Osteoblast (primary cell): ENCODE measurements at regions not wholly inside any gene's neighbourhood (a gene's known extent, or its start where the extent isn't known, plus 50 kb on each side); places are given as distances from the start of the nearest gene placed in this dataset.

ENCODE experiments used
- DNase-seq: peaks from one replicate; pipeline ENCODE4 v3.0.0; 2011; ENCODE audit warnings: low spot score, mixed read lengths; ENCODE audit not compliant: insufficient read length; ENCODE audit errors: missing footprints
- H2AFZ ChIP-seq: 2 replicates; pipeline ENCODE4 v1.6.0; 2011; ENCODE audit warnings: mild to moderate bottlenecking, low read length
- H3K27ac ChIP-seq: 2 replicates; pipeline ENCODE4 v1.5.1; 2011; ENCODE audit warnings: mild to moderate bottlenecking, low read depth, low read length, moderate library complexity
- H3K27me3 ChIP-seq: 2 replicates; pipeline ENCODE4 v1.6.0; 2012; ENCODE audit warnings: mild to moderate bottlenecking, control low read depth, inconsistent platforms, low read length, moderate library complexity; ENCODE audit not compliant: insufficient read depth
- H3K36me3 ChIP-seq: 2 replicates; pipeline ENCODE4 v1.5.1; 2011; ENCODE audit warnings: mild to moderate bottlenecking, low read length, control low read depth, moderate library complexity; ENCODE audit not compliant: insufficient read depth
- H3K4me1 ChIP-seq: 2 replicates; pipeline ENCODE4 v1.5.1; 2011; ENCODE audit warnings: mild to moderate bottlenecking, low read length, control low read depth, moderate library complexity; ENCODE audit not compliant: insufficient read depth
- H3K4me2 ChIP-seq: 2 replicates; pipeline ENCODE4 v1.6.0; 2011; ENCODE audit warnings: mild to moderate bottlenecking, low read length; ENCODE audit not compliant: insufficient read depth
- H3K4me3 ChIP-seq: fragments of 200-600 bp; sonication (generic); 3 replicates; pipeline ENCODE4 v1.5.1; 2012; ENCODE audit warnings: mild to moderate bottlenecking, low read length, inconsistent platforms; ENCODE audit not compliant: insufficient read depth
- H3K79me2 ChIP-seq: 2 replicates; pipeline ENCODE4 v1.6.0; 2012; ENCODE audit warnings: mild to moderate bottlenecking, low read length, control low read depth, inconsistent platforms; ENCODE audit not compliant: insufficient read depth
- H3K9me3 ChIP-seq: 2 replicates; pipeline ENCODE4 v1.5.1; 2011; ENCODE audit warnings: low read depth, low read length, control low read depth
- H4K20me1 ChIP-seq: 2 replicates; pipeline ENCODE4 v1.6.0; 2012; ENCODE audit warnings: mild to moderate bottlenecking, low read length, control low read depth; ENCODE audit not compliant: insufficient read depth
- TF ChIP-seq, protein P1 (sequence below): IDR thresholded peaks from 2 replicates; pipeline ENCODE4 v1.5.1; 2011; ENCODE audit warnings: mild to moderate bottlenecking, low read depth, low read length, moderate library complexity; ENCODE audit errors: extremely low read depth

DNA sequence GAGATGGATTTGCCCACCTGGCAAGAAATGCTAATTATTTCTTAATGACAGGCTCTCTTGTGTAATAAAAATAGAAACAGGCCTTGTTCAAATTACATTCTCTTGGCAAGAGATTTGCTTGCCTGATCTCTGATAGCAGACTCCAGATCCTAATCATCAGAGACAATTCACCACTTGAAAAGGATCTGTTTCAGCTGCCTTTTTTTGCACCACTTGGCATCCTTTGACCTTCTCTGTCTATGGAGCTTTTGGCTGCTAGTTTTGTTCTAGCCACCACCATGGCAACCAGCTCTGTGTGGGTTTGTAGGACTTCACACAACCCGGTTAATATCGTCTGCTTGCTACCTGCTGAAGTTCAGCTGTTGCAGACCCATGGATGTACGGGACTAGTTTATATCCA lies 241.1 kb upstream of the TLL1 start:
- no peak overlapping the region for H3K27ac ChIP-seq
- H3K79me2 ChIP-seq, result no peaks in the 10 kb centered on the region
- H3K9me3 ChIP-seq, result no peaks in the 10 kb centered on the region
- no peaks in the 10 kb centered on the region for H3K27me3 ChIP-seq
- no peaks in the 10 kb centered on the region for H3K4me1 ChIP-seq
- DNase-seq, result no peak
- H4K20me1 ChIP-seq, result no peaks in the 10 kb centered on the region
- TF ChIP-seq, protein P1, sequence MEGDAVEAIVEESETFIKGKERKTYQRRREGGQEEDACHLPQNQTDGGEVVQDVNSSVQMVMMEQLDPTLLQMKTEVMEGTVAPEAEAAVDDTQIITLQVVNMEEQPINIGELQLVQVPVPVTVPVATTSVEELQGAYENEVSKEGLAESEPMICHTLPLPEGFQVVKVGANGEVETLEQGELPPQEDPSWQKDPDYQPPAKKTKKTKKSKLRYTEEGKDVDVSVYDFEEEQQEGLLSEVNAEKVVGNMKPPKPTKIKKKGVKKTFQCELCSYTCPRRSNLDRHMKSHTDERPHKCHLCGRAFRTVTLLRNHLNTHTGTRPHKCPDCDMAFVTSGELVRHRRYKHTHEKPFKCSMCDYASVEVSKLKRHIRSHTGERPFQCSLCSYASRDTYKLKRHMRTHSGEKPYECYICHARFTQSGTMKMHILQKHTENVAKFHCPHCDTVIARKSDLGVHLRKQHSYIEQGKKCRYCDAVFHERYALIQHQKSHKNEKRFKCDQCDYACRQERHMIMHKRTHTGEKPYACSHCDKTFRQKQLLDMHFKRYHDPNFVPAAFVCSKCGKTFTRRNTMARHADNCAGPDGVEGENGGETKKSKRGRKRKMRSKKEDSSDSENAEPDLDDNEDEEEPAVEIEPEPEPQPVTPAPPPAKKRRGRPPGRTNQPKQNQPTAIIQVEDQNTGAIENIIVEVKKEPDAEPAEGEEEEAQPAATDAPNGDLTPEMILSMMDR, result no peak
- H3K4me3 ChIP-seq, result no peak overlapping the region
- no peak overlapping the region for H3K4me2 ChIP-seq
- no peak overlapping the region for H2AFZ ChIP-seq
- no peaks in the 10 kb centered on the region for H3K36me3 ChIP-seq

DNA sequence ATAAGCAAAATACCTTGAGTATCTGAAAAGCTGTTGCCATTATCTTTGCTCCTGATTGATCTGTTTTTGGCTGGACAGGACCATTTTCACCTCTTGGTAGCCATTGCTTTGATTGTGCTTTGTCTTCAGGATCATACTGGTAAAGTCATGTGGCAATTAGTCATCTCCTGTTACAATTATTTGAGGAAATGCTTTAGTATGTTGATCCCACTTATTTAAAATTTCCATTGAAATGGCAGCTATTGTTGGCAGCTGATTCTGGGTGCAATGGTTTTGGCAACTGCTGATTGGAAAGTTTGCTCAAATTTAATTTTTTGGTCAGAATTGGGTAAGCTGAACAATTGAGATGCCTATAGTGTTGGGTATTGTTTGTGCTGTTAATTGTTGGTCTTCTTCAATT lies 238.3 kb upstream of the TLL1 start:
- Histone ChIP-seq H3K9me3 (no peaks in the 10 kb centered on the region), H3K79me2 (no peaks in the 10 kb centered on the region), H3K4me2 (no peak overlapping the region), H3K27ac (no peak overlapping the region), H3K4me3 (no peak overlapping the region), H4K20me1 (no peaks in the 10 kb centered on the region), H2AFZ (no peak overlapping the region), H3K27me3 (no peaks in the 10 kb centered on the region), H3K36me3 (no peaks in the 10 kb centered on the region), H3K4me1 (no peaks in the 10 kb centered on the region)
- TF ChIP-seq, protein P1, result no peak
- no peak for DNase-seq

DNA sequence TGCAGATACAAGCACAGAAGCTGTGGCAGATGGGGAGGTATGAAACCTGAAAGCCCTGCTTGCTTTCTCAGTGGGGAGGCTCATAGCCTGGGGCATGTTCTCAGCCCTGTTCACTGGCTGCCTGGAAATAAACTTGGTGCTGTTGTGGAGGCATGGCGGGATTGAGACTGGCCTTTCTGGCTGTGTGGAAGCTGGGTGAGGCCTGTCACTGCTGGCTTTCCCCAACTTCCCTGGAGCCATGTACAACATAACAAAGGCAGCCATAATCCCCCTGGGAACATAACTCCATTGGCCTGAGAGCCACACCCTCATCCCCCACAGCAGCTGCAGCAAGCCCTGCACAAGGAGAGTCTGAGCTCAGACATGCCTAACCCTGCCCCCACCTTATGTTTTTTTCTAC lies 237.7 kb upstream of the TLL1 start:
- Histone ChIP-seq H2AFZ (no peak overlapping the region), H3K9me3 (no peaks in the 10 kb centered on the region), H3K36me3 (no peaks in the 10 kb centered on the region), H3K4me1 (no peaks in the 10 kb centered on the region), H3K79me2 (no peaks in the 10 kb centered on the region), H3K4me3 (no peak overlapping the region), H3K4me2 (no peak overlapping the region), H3K27ac (no peak overlapping the region), H3K27me3 (no peaks in the 10 kb centered on the region), H4K20me1 (no peaks in the 10 kb centered on the region)
- TF ChIP-seq, protein P1, result no peak
- no peak for DNase-seq

DNA sequence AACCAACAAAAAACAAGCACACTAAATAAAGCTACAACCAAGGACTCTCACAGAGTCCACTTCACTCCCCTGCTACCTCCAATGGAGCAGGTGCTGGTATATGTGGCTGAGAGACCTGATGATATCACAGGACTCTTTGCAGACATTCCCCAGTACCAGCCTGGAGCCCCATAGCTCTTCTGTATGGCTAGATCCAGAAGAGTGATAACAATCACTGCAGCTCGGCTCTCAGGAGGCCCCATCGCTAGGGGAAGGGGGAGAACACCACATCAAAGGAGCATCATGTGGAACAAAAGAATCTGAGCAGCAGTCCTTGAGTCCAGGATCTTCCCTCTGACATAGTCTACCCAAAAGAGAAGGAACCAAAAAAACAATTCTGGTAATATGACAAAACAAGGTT lies 237.1 kb upstream of the TLL1 start:
- Histone ChIP-seq H2AFZ (no peak overlapping the region), H3K27ac (no peak overlapping the region), H3K27me3 (no peaks in the 10 kb centered on the region), H4K20me1 (no peaks in the 10 kb centered on the region), H3K4me2 (no peak overlapping the region), H3K4me1 (no peaks in the 10 kb centered on the region), H3K79me2 (no peaks in the 10 kb centered on the region), H3K4me3 (no peak overlapping the region), H3K9me3 (no peaks in the 10 kb centered on the region), H3K36me3 (no peaks in the 10 kb centered on the region)
- TF ChIP-seq, protein P1, result no peak
- DNase-seq, result no peak
